ENCODE measurements at regions not wholly inside any gene's neighbourhood (a gene's known extent, or its start where the extent isn't known, plus 50 kb on each side); places are given as distances from the start of the nearest gene placed in this dataset.

- BruUV-seq (replicated peaks), result no TSS peak
- no peaks in the 10 kb centered on the region for H4K20me1 ChIP-seq (ENCODE audit: low read length)
- no peak for ATAC-seq
- no peaks in the 10 kb centered on the region for H3K4me1 ChIP-seq (ENCODE audit: insufficient read depth, low read length)
- no peak overlapping the region for H3K4me2 ChIP-seq (ENCODE audit: low read length)
- intact Hi-C loops (cut with micrococcal nuclease), result no loop called here
- no peaks in the 10 kb centered on the region for H3K9me2 ChIP-seq (replicated peaks; ENCODE audit: low read length)
- POLR2A ChIA-PET (ENCODE audit: unreplicated experiment), result no interaction called here
- H3K27ac ChIP-seq (ENCODE audit: low read length), result no peak overlapping the region
- H2AFZ ChIP-seq (ENCODE audit: low read length), result no peak overlapping the region
- H3K79me2 ChIP-seq (ENCODE audit: low read length), result no peaks in the 10 kb centered on the region
- H3K9me3 ChIP-seq (ENCODE audit: low read length), result peaks cover 7% of the 10 kb centered on the region; the same call in 1 of the 2 replicates
- H3K36me3 ChIP-seq (ENCODE audit: low read depth, low read length), result no peaks in the 10 kb centered on the region
- TF ChIP-seq, protein P1, sequence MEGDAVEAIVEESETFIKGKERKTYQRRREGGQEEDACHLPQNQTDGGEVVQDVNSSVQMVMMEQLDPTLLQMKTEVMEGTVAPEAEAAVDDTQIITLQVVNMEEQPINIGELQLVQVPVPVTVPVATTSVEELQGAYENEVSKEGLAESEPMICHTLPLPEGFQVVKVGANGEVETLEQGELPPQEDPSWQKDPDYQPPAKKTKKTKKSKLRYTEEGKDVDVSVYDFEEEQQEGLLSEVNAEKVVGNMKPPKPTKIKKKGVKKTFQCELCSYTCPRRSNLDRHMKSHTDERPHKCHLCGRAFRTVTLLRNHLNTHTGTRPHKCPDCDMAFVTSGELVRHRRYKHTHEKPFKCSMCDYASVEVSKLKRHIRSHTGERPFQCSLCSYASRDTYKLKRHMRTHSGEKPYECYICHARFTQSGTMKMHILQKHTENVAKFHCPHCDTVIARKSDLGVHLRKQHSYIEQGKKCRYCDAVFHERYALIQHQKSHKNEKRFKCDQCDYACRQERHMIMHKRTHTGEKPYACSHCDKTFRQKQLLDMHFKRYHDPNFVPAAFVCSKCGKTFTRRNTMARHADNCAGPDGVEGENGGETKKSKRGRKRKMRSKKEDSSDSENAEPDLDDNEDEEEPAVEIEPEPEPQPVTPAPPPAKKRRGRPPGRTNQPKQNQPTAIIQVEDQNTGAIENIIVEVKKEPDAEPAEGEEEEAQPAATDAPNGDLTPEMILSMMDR (conservative IDR thresholded peaks at IDR 0.05; ENCODE audit: low read depth, low read length), result peak; percentile 53; the same call in 1 of the 2 replicates
- TF ChIP-seq EZH2phosphoT487 (IDR thresholded peaks at IDR 0.05; ENCODE audit: borderline replicate concordance, low read length) (no peak), EZH2 (IDR thresholded peaks at IDR 0.05; ENCODE audit: low read length, unreplicated experiment) (no peak)
- H3K4me3 ChIP-seq (ENCODE audit: low read length), result no peak overlapping the region
- H3F3A ChIP-seq (ENCODE audit: low read length, unreplicated experiment), result no peaks in the 10 kb centered on the region
- CTCF ChIA-PET, result no interaction called here
- no peak overlapping the region for H3K9ac ChIP-seq (ENCODE audit: low read length)
- H3K27me3 ChIP-seq (ENCODE audit: low read length), result no peaks in the 10 kb centered on the region
- DNase-seq, result peak; percentile 37
Measured at GRCh38 chr15:19987389-19988048, 554.1 kb downstream of the GOLGA6L6 start.

DNA sequence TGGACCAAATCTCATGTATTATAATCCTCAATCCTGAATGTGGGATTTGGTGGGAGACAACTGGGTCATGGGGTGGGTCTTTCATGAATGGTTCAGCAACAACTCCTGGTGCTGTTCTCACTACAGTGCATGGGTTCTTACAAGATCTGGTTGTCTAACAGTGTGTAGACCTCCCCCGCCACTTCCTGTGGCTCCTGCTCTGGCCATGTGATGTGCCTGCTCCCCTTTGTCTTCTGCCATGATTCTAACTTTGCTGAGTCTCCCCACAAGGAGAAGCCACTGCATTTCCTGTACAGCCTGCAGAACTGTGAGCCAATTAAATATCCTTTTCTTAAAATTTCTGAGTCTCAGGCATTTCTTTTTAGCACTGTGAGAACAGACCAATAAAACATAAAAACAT lies 557.5 kb downstream of the GOLGA6L6 start:
- Histone ChIP-seq H3K27me3 (ENCODE audit: low read length) (no peaks in the 10 kb centered on the region), H3K36me3 (ENCODE audit: low read depth, low read length) (no peaks in the 10 kb centered on the region), H3F3A (ENCODE audit: low read length, unreplicated experiment) (no peaks in the 10 kb centered on the region), H4K20me1 (ENCODE audit: low read length) (no peaks in the 10 kb centered on the region), H3K4me3 (ENCODE audit: low read length) (no peak overlapping the region), H3K9me3 (ENCODE audit: low read length) (peaks cover 5% of the 10 kb centered on the region; the same call in 1 of the 2 replicates), H3K4me2 (ENCODE audit: low read length) (no peak overlapping the region), H3K27ac (ENCODE audit: low read length) (no peak overlapping the region), H3K4me1 (ENCODE audit: insufficient read depth, low read length) (no peaks in the 10 kb centered on the region), H2AFZ (ENCODE audit: low read length) (no peak overlapping the region), H3K9me2 (replicated peaks; ENCODE audit: low read length) (no peaks in the 10 kb centered on the region), H3K9ac (ENCODE audit: low read length) (no peak overlapping the region), H3K79me2 (ENCODE audit: low read length) (no peaks in the 10 kb centered on the region)
- ChIA-PET POLR2A (ENCODE audit: unreplicated experiment) (no interaction called here), CTCF (no interaction called here)
- DNase-seq (no peak), ATAC-seq (no peak)
- no TSS peak for BruUV-seq (replicated peaks)
- intact Hi-C loops (cut with micrococcal nuclease), result no loop called here
- TF ChIP-seq EZH2 (IDR thresholded peaks at IDR 0.05; ENCODE audit: low read length, unreplicated experiment) (no peak), EZH2phosphoT487 (IDR thresholded peaks at IDR 0.05; ENCODE audit: borderline replicate concordance, low read length) (no peak)
- TF ChIP-seq, protein P1 (conservative IDR thresholded peaks at IDR 0.05; ENCODE audit: low read depth, low read length), result no peak

- Histone ChIP-seq H3K36me3 (ENCODE audit: low read depth, low read length) (no peaks in the 10 kb centered on the region; the same call in 1 of the 2 replicates), H3K4me3 (ENCODE audit: low read length) (no peak overlapping the region), H3K4me2 (ENCODE audit: low read length) (no peak overlapping the region), H3F3A (ENCODE audit: low read length, unreplicated experiment) (no peaks in the 10 kb centered on the region), H2AFZ (ENCODE audit: low read length) (no peak overlapping the region), H3K4me1 (ENCODE audit: insufficient read depth, low read length) (no peaks in the 10 kb centered on the region), H3K9me2 (replicated peaks; ENCODE audit: low read length) (no peaks in the 10 kb centered on the region), H3K27ac (ENCODE audit: low read length) (no peak overlapping the region), H3K27me3 (ENCODE audit: low read length) (no peaks in the 10 kb centered on the region), H4K20me1 (ENCODE audit: low read length) (no peaks in the 10 kb centered on the region), H3K9ac (ENCODE audit: low read length) (no peak overlapping the region), H3K9me3 (ENCODE audit: low read length) (no peaks in the 10 kb centered on the region), H3K79me2 (ENCODE audit: low read length) (no peaks in the 10 kb centered on the region)
- ChIA-PET CTCF (no interaction called here), POLR2A (ENCODE audit: unreplicated experiment) (no interaction called here)
- intact Hi-C loops (cut with micrococcal nuclease), result no loop called here
- BruUV-seq (replicated peaks), result no TSS peak
- no peak for TF ChIP-seq EZH2phosphoT487 (IDR thresholded peaks at IDR 0.05; ENCODE audit: borderline replicate concordance, low read length)
- TF ChIP-seq, protein P1 (conservative IDR thresholded peaks at IDR 0.05; ENCODE audit: low read depth, low read length), result no peak
- no peak for TF ChIP-seq EZH2 (IDR thresholded peaks at IDR 0.05; ENCODE audit: low read length, unreplicated experiment)
- DNase-seq, result no peak
- no peak for ATAC-seq
Measured at GRCh38 chr15:19974998-19975397, 566.6 kb downstream of the GOLGA6L6 start.
